ENCODE measurements at regions not wholly inside any gene's neighbourhood (a gene's known extent, or its start where the extent isn't known, plus 50 kb on each side); places are given as distances from the start of the nearest gene placed in this dataset.

DNA sequence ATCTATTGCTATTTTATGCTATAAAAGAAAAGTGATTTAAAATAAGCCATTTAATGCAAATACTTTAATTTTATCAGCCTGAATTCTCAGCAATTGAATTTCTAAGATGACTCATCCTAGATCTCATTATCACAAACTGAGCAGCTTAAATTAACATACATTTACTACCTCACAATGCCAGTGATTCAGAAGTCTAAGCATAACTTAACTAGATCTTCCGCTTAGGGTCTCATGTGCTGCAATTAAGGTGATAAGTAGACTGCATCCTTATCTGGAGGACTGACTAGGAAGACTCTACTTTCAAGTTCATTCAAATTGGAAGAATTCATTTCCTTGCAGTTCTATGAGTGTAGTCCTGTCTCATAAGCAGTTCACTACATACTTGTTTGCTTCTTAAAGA, 286.6 kb downstream of the COL11A1 start:
- no peak for TF ChIP-seq CTCF (IDR thresholded peaks at IDR 0.05; ENCODE audit: partially characterized antibody, unreplicated experiment)
- Mint-ChIP-seq H3K9me3 (ENCODE audit: unreplicated experiment) (no peaks in the 10 kb centered on the region), H3K36me3 (ENCODE audit: unreplicated experiment) (no peaks in the 10 kb centered on the region), H3K4me3 (ENCODE audit: unreplicated experiment) (no peak overlapping the region), H3K27ac (ENCODE audit: unreplicated experiment) (no peak overlapping the region), H3K27me3 (ENCODE audit: unreplicated experiment) (no peaks in the 10 kb centered on the region), H3K4me1 (ENCODE audit: low read depth, unreplicated experiment) (no peaks in the 10 kb centered on the region)
- DNase-seq = no peak

DNA sequence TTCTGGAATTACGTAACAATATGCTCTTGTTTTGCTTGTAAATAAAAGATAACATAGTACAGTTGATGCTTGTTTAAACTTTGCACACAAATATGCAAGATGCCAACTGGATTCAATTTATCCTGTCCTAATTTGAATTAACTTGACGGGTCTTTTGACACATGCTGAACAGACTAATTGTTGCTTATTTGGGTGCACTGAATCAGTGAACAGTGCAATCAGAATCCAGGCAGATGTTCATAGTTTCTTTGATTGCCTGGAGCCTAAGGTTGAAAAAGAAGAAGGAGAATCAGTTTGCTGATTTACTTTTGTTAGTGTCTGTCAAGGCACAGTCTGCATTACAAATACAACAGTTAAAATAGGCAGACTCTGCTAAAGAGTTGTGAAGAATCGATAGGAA, 307.9 kb downstream of the COL11A1 start:
- no peak for DNase-seq
- TF ChIP-seq CTCF (IDR thresholded peaks at IDR 0.05; ENCODE audit: partially characterized antibody, unreplicated experiment) = no peak
- H3K4me3 Mint-ChIP-seq (ENCODE audit: unreplicated experiment) = no peak overlapping the region
- H3K9me3 Mint-ChIP-seq (ENCODE audit: unreplicated experiment) = no peaks in the 10 kb centered on the region
- no peak overlapping the region for H3K27ac Mint-ChIP-seq (ENCODE audit: unreplicated experiment)
- peaks cover 7% of the 10 kb centered on the region for H3K4me1 Mint-ChIP-seq (ENCODE audit: low read depth, unreplicated experiment)
- no peaks in the 10 kb centered on the region for H3K27me3 Mint-ChIP-seq (ENCODE audit: unreplicated experiment)
- H3K36me3 Mint-ChIP-seq (ENCODE audit: unreplicated experiment) = no peaks in the 10 kb centered on the region

GRCh38 chr1:102799496-102799895, 308.8 kb downstream of the COL11A1 start:
- no peaks in the 10 kb centered on the region for H3K9me3 Mint-ChIP-seq (ENCODE audit: unreplicated experiment)
- H3K4me3 Mint-ChIP-seq (ENCODE audit: unreplicated experiment) = no peak overlapping the region
- peaks cover 7% of the 10 kb centered on the region for H3K4me1 Mint-ChIP-seq (ENCODE audit: low read depth, unreplicated experiment)
- TF ChIP-seq CTCF (IDR thresholded peaks at IDR 0.05; ENCODE audit: partially characterized antibody, unreplicated experiment) = no peak
- H3K27ac Mint-ChIP-seq (ENCODE audit: unreplicated experiment) = no peak overlapping the region
- H3K27me3 Mint-ChIP-seq (ENCODE audit: unreplicated experiment) = no peaks in the 10 kb centered on the region
- DNase-seq = no peak
- H3K36me3 Mint-ChIP-seq (ENCODE audit: unreplicated experiment) = no peaks in the 10 kb centered on the region

- no peak for TF ChIP-seq CTCF (IDR thresholded peaks at IDR 0.05; ENCODE audit: partially characterized antibody, unreplicated experiment)
- Mint-ChIP-seq H3K4me3 (ENCODE audit: unreplicated experiment) (no peak overlapping the region), H3K4me1 (ENCODE audit: low read depth, unreplicated experiment) (peaks cover 7% of the 10 kb centered on the region), H3K27ac (ENCODE audit: unreplicated experiment) (no peak overlapping the region), H3K9me3 (ENCODE audit: unreplicated experiment) (no peaks in the 10 kb centered on the region), H3K27me3 (ENCODE audit: unreplicated experiment) (no peaks in the 10 kb centered on the region), H3K36me3 (ENCODE audit: unreplicated experiment) (no peaks in the 10 kb centered on the region)
- no peak for DNase-seq
Measured at GRCh38 chr1:102798718-102799117, 309.6 kb downstream of the COL11A1 start.

- H3K27ac Mint-ChIP-seq (ENCODE audit: unreplicated experiment) = no peak overlapping the region
- no peak for TF ChIP-seq CTCF (IDR thresholded peaks at IDR 0.05; ENCODE audit: partially characterized antibody, unreplicated experiment)
- no peaks in the 10 kb centered on the region for H3K36me3 Mint-ChIP-seq (ENCODE audit: unreplicated experiment)
- no peaks in the 10 kb centered on the region for H3K27me3 Mint-ChIP-seq (ENCODE audit: unreplicated experiment)
- no peak overlapping the region for H3K4me3 Mint-ChIP-seq (ENCODE audit: unreplicated experiment)
- no peaks in the 10 kb centered on the region for H3K9me3 Mint-ChIP-seq (ENCODE audit: unreplicated experiment)
- DNase-seq = no peak
- peaks cover 7% of the 10 kb centered on the region for H3K4me1 Mint-ChIP-seq (ENCODE audit: low read depth, unreplicated experiment)
Measured at GRCh38 chr1:102796429-102796828, 311.9 kb downstream of the COL11A1 start.
